HepG2 (cell line): ENCODE measurements at regions not wholly inside any gene's neighbourhood (a gene's known extent, or its start where the extent isn't known, plus 50 kb on each side); places are given as distances from the start of the nearest gene placed in this dataset.

Experiments used
- ATAC-seq: fragments of 200-7000 bp; cut with Tn5 transposase; 3 replicates; pipeline ENCODE4 v1.9.1; 2020; ENCODE audit warnings: mild to moderate bottlenecking, moderate library complexity
- BruUV-seq: library from RNA; stranded (reverse); fragments of 400-500 nt; replicated peaks from 2 replicates; lab custom pipeline; 2021; lab: Mats Ljungman, UMichigan
- CTCF ChIA-PET: fragments of 300-600 bp; formaldehyde crosslinking; extraction: SDS; loops from one replicate; lab custom pipeline; 2021; ENCODE audit warnings: low total read pairs, inconsistent platforms, low intra/inter-chr PET ratio; lab: Yijun Ruan, JAX
- POLR2A ChIA-PET: fragments of 350-600 bp; sonication (Branson Sonifier 250); formaldehyde crosslinking; loops from one replicate; lab custom pipeline; 2020; ENCODE audit warnings: antibody characterized with exemption, inconsistent platforms; lab: Yijun Ruan, JAX
- DNase-seq: peaks from one replicate; pipeline ENCODE4 v3.0.0-alpha.2; 2015; ENCODE audit warnings: low spot score
- FAIRE-seq: peaks from 3 replicates; lab custom pipeline; 2011; peaks lifted over from hg19 to GRCh38; lab: Jason Lieb, UNC
- H2AFZ ChIP-seq: one replicate; pipeline ENCODE4 v1.6.1; 2011; ENCODE audit warnings: low read length, inconsistent platforms
- H3K27ac ChIP-seq: fragments of 300-600 bp; 3 replicates; pipeline ENCODE4 v1.8.0; 2011; ENCODE audit warnings: mixed run types, mild to moderate bottlenecking, mixed read lengths, low read length, inconsistent platforms; ENCODE audit not compliant: insufficient read depth; ENCODE audit errors: extremely low read length
- H3K27me3 ChIP-seq, 2 experiments: fragments of 200-600 bp in 1 of 2; 2 replicates in 1 of 2; 3 replicates in 1 of 2; pipeline versions ENCODE4 v1.6.0 to v1.8.0; 2011; ENCODE audit warnings: low read length in 2 of 2, mild to moderate bottlenecking in 2 of 2, moderate library complexity in 2 of 2, inconsistent platforms in 1 of 2; ENCODE audit not compliant: insufficient read depth in 2 of 2, control insufficient read depth in 1 of 2
- H3K36me3 ChIP-seq, 2 experiments: fragments of 200-600 bp in 1 of 2; replicated peaks in 1 of 2; 2 replicates in 1 of 2; 3 replicates in 1 of 2; pipeline versions ENCODE4 v1.5.1 to v1.8.0; 2011; ENCODE audit warnings: low read length in 2 of 2, inconsistent platforms in 1 of 2; ENCODE audit not compliant: insufficient read depth in 2 of 2, control insufficient read depth in 1 of 2
- H3K4me1 ChIP-seq: 2 replicates; pipeline ENCODE4 v1.5.1; 2012; ENCODE audit warnings: low read length, inconsistent platforms; ENCODE audit not compliant: insufficient read depth
- H3K4me2 ChIP-seq: 2 replicates; pipeline ENCODE4 v1.6.0; 2011; ENCODE audit warnings: low read depth, low read length, inconsistent platforms
- H3K4me3 ChIP-seq, 3 experiments: fragments of 200-600 bp in 1 of 3; sonication (generic), shearing (Covaris generic) in 1 of 3; replicated peaks in 1 of 3; 2 replicates each; pipeline ENCODE4 v1.5.1; 2011 to 2016; ENCODE audit warnings: low read length in 3 of 3, inconsistent platforms in 2 of 3, low read depth in 2 of 3, mild to moderate bottlenecking in 2 of 3, control low read depth in 1 of 3, mixed read lengths in 1 of 3; ENCODE audit not compliant: insufficient read depth in 1 of 3
- H3K79me2 ChIP-seq: one replicate; pipeline ENCODE4 v1.6.1; 2011; ENCODE audit warnings: low read length, inconsistent platforms; ENCODE audit not compliant: insufficient read depth
- H3K9ac ChIP-seq: 2 replicates; pipeline ENCODE4 v1.6.0; 2011; ENCODE audit warnings: mild to moderate bottlenecking, low read depth, low read length, inconsistent platforms; ENCODE audit not compliant: insufficient read depth
- H3K9me3 ChIP-seq: 2 replicates; pipeline ENCODE4 v1.5.1; 2012; ENCODE audit warnings: mild to moderate bottlenecking, low read length
- H4K20me1 ChIP-seq: 2 replicates; pipeline ENCODE4 v1.6.0; 2011; ENCODE audit warnings: inconsistent platforms, mild to moderate bottlenecking, low read length, moderate library complexity; ENCODE audit not compliant: insufficient read depth
- ELF3 ChIP-seq: IDR thresholded peaks from 2 replicates; pipeline ENCODE4 v1.6.1; 2016; ENCODE audit warnings: missing genetic modification reagents, missing compliant biosample characterization
- ETV5 ChIP-seq: IDR thresholded peaks from 2 replicates; pipeline ENCODE4 v1.6.1; 2018; ENCODE audit warnings: missing biosample characterization, missing genetic modification reagents, inconsistent platforms, borderline replicate concordance
- FOSL1 ChIP-seq: sonication (generic); formaldehyde crosslinking; IDR thresholded peaks from 2 replicates; pipeline ENCODE4 v1.9.0; 2021; ENCODE audit warnings: missing genetic modification reagents, borderline replicate concordance
- KDM1A ChIP-seq: IDR thresholded peaks from 2 replicates; pipeline ENCODE4 v1.6.1; 2016; ENCODE audit warnings: missing compliant biosample characterization
- MEIS2 ChIP-seq: sonication (generic); formaldehyde crosslinking; IDR thresholded peaks from 2 replicates; pipeline ENCODE4 v1.9.0; 2021; ENCODE audit warnings: mild to moderate bottlenecking, missing genetic modification reagents
- MYPOP ChIP-seq: sonication (generic); formaldehyde crosslinking; IDR thresholded peaks from 2 replicates; pipeline ENCODE4 v1.8.1; 2023; ENCODE audit warnings: mild to moderate bottlenecking, moderate library complexity, missing genetic modification reagents
- NKX3-1 ChIP-seq: sonication (generic); formaldehyde crosslinking; IDR thresholded peaks from 2 replicates; pipeline ENCODE4 v1.5.0; 2020; ENCODE audit warnings: missing genetic modification reagents
- NR2F6 ChIP-seq, 2 experiments: IDR thresholded peaks; 2 replicates each; pipeline ENCODE4 v1.6.1; 2016; ENCODE audit warnings: antibody characterized with exemption in 1 of 2, mild to moderate bottlenecking in 1 of 2
- RARG ChIP-seq: sonication (generic); formaldehyde crosslinking; IDR thresholded peaks from 2 replicates; pipeline ENCODE4 v1.4.0; 2020; ENCODE audit warnings: low read depth, mild to moderate bottlenecking, missing genetic modification reagents
- SP2 ChIP-seq: sonication (generic); formaldehyde crosslinking; IDR thresholded peaks from 2 replicates; pipeline ENCODE4 v1.5.1; 2020; ENCODE audit warnings: mild to moderate bottlenecking, missing genetic modification reagents
- YY1 ChIP-seq: IDR thresholded peaks from 2 replicates; pipeline ENCODE4 v1.6.1; 2011; ENCODE audit warnings: low read length, low read depth, moderate library complexity, mild to moderate bottlenecking; ENCODE audit not compliant: insufficient read depth, insufficient replicate concordance
- ZNF10 ChIP-seq: sonication (generic); formaldehyde crosslinking; IDR thresholded peaks from 2 replicates; pipeline ENCODE4 v1.4.0; 2020; ENCODE audit warnings: mild to moderate bottlenecking, low read depth, missing genetic modification reagents, borderline replicate concordance
- ZNF546 ChIP-seq: sonication (generic); formaldehyde crosslinking; conservative IDR thresholded peaks from 2 replicates; pipeline ENCODE4 v1.8.1; 2023; ENCODE audit warnings: mild to moderate bottlenecking, missing genetic modification reagents
- ZNF839 ChIP-seq: sonication (generic); formaldehyde crosslinking; IDR thresholded peaks from 2 replicates; pipeline ENCODE4 v1.4.0; 2020; ENCODE audit warnings: missing genetic modification reagents, mild to moderate bottlenecking, borderline replicate concordance
- WGBS: methylation state at CpG from one replicate; pipeline ENCODE4 v1.1.6; 2017; ENCODE audit warnings: low lambda C conversion rate; 5-methylcytosine and 5-hydroxymethylcytosine counted together
- in situ Hi-C: cut with HindIII; loops from 2 replicates; pipeline ENCODE4 v1.10.0; 2017; ENCODE audit warnings: low pct_unique_long_range_greater_than_20kb; ENCODE audit not compliant: extremely low pct_ligation_motif_present
- intact Hi-C: fragments of 100-400 bp; cut with micrococcal nuclease; formaldehyde crosslinking; loops from one replicate; pipeline ENCODE4 v1.10.0; 2022; ENCODE audit not compliant: unreplicated experiment
- TF ChIP-seq, protein P1 (sequence below): sonication (generic); formaldehyde crosslinking; IDR thresholded peaks from 2 replicates; pipeline ENCODE4 v1.4.0; 2020; ENCODE audit warnings: mild to moderate bottlenecking, missing genetic modification reagents
- TF ChIP-seq, protein P2 (sequence below): sonication (generic); formaldehyde crosslinking; IDR thresholded peaks from 2 replicates; pipeline ENCODE4 v1.4.0; 2020; ENCODE audit warnings: missing genetic modification reagents
- TF ChIP-seq, protein P3 (sequence below): sonication (generic); formaldehyde crosslinking; IDR thresholded peaks from 2 replicates; pipeline ENCODE4 v1.8.1; 2023; ENCODE audit warnings: mild to moderate bottlenecking, missing genetic modification reagents, borderline replicate concordance

GRCh38 chrX:53882331-53882730 lies 161.9 kb downstream of the PHF8 start:
- Histone ChIP-seq H4K20me1 (no peaks in the 10 kb centered on the region), H3K27me3 (no peaks in the 10 kb centered on the region), H3K9me3 (0 out of 2 replicates have a peak, but pooled peaks cover 5% of the 10 kb centered on the region), H3K27ac (peak overlapping the region; percentile 61), H3K4me3 (no peak overlapping the region; a peak in 1 of 6 replicates), H3K36me3 (no peaks in the 10 kb centered on the region), H3K4me1 (peaks cover 27% of the 10 kb centered on the region), H3K79me2 (no peaks in the 10 kb centered on the region), H3K4me2 (peak overlapping the region; percentile 60), H3K9ac (peak overlapping the region; percentile 43; the same call in 1 of the 2 replicates), H2AFZ (no peak overlapping the region)
- BruUV-seq = no TSS peak
- in situ Hi-C loops = no loop called here
- intact Hi-C loops = no loop called here
- WGBS = 3% methylated on average over 6 of the region's 6 CpGs
- FAIRE-seq (peak; percentile 97), DNase-seq (peak; percentile 86), ATAC-seq (peak; percentile 98)
- POLR2A ChIA-PET = interaction anchor here (1.1 kb wide), 1 partner anchor 200 kb away, joined by 3 read pairs; no protein-coding TSS in a partner anchor
- CTCF ChIA-PET = no interaction called here
- TF ChIP-seq NKX3-1 (CRISPR knock-in tag) (no peak), MEIS2 (CRISPR knock-in tag) (peak; percentile 60; the same call in 1 of the 2 replicates), ZNF839 (no peak), MYPOP (CRISPR knock-in tag) (peak; percentile 43; the same call in 1 of the 2 replicates), ZNF546 (CRISPR knock-in tag) (no peak), SP2 (CRISPR knock-in tag) (no peak), ETV5 (peak; percentile 26; the same call in 1 of the 2 replicates), RARG (no peak), FOSL1 (CRISPR knock-in tag) (peak; percentile 55; the same call in 1 of the 2 replicates), KDM1A (CRISPR knock-in tag) (peak; percentile 23; the same call in 1 of the 2 replicates), YY1 (no peak), ELF3 (CRISPR knock-in tag) (peak; percentile 69), NR2F6 (IDR thresholded peaks at IDR 0.05) (peak; percentile 50; the same call in 1 of the 2 replicates), NR2F6 (CRISPR knock-in tag; IDR thresholded peaks at IDR 0.05) (peak; percentile 66), ZNF10 (CRISPR knock-in tag) (no peak)
- TF ChIP-seq, protein P1, sequence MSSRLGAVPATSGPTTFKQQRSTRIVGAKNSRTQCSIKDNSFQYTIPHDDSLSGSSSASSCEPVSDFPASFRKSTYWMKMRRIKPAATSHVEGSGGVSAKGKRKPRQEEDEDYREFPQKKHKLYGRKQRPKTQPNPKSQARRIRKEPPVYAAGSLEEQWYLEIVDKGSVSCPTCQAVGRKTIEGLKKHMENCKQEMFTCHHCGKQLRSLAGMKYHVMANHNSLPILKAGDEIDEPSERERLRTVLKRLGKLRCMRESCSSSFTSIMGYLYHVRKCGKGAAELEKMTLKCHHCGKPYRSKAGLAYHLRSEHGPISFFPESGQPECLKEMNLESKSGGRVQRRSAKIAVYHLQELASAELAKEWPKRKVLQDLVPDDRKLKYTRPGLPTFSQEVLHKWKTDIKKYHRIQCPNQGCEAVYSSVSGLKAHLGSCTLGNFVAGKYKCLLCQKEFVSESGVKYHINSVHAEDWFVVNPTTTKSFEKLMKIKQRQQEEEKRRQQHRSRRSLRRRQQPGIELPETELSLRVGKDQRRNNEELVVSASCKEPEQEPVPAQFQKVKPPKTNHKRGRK (CRISPR knock-in tag) = peak; percentile 28; the same call in 1 of the 2 replicates
- TF ChIP-seq, protein P2, sequence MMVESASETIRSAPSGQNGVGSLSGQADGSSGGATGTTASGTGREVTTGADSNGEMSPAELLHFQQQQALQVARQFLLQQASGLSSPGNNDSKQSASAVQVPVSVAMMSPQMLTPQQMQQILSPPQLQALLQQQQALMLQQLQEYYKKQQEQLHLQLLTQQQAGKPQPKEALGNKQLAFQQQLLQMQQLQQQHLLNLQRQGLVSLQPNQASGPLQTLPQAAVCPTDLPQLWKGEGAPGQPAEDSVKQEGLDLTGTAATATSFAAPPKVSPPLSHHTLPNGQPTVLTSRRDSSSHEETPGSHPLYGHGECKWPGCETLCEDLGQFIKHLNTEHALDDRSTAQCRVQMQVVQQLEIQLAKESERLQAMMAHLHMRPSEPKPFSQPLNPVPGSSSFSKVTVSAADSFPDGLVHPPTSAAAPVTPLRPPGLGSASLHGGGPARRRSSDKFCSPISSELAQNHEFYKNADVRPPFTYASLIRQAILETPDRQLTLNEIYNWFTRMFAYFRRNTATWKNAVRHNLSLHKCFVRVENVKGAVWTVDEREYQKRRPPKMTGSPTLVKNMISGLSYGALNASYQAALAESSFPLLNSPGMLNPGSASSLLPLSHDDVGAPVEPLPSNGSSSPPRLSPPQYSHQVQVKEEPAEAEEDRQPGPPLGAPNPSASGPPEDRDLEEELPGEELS (CRISPR knock-in tag) = peak; percentile 81
- TF ChIP-seq, protein P3, sequence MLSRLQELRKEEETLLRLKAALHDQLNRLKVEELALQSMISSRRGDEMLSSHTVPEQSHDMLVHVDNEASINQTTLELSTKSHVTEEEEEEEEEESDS = no peak
